ENCODE measurements at regions not wholly inside any gene's neighbourhood (a gene's known extent, or its start where the extent isn't known, plus 50 kb on each side); places are given as distances from the start of the nearest gene placed in this dataset.

GRCh38 chr9:28714188-28714587, 1140.9 kb upstream of the C9orf72 start:
- TF ChIP-seq HOXC10 (CRISPR knock-in tag; IDR thresholded peaks at IDR 0.05) (no peak), PRDM2 (tag by site-specific recombination; IDR thresholded peaks at IDR 0.05; ENCODE audit: borderline replicate concordance) (no peak), ZNF19 (tag by site-specific recombination; IDR thresholded peaks at IDR 0.05; ENCODE audit: low read depth) (no peak), ZNF555 (tag by site-specific recombination; conservative IDR thresholded peaks at IDR 0.05) (no peak), ZNF274 (IDR thresholded peaks at IDR 0.05; ENCODE audit: low read length) (no peak), ZNF274 (tag by site-specific recombination; IDR thresholded peaks at IDR 0.05; ENCODE audit: borderline replicate concordance) (no peak), ZNF335 (tag by site-specific recombination; conservative IDR thresholded peaks at IDR 0.05) (no peak), EGR2 (tag by site-specific recombination; IDR thresholded peaks at IDR 0.05; ENCODE audit: low read depth) (no peak), ZNF211 (tag by site-specific recombination; IDR thresholded peaks at IDR 0.05; ENCODE audit: low read depth) (no peak), PRDM10 (tag by site-specific recombination; IDR thresholded peaks at IDR 0.05) (no peak), ZNF626 (tag by site-specific recombination; IDR thresholded peaks at IDR 0.05) (no peak), GLIS2 (tag by site-specific recombination; IDR thresholded peaks at IDR 0.05) (no peak)
- TF ChIP-seq, protein P1, sequence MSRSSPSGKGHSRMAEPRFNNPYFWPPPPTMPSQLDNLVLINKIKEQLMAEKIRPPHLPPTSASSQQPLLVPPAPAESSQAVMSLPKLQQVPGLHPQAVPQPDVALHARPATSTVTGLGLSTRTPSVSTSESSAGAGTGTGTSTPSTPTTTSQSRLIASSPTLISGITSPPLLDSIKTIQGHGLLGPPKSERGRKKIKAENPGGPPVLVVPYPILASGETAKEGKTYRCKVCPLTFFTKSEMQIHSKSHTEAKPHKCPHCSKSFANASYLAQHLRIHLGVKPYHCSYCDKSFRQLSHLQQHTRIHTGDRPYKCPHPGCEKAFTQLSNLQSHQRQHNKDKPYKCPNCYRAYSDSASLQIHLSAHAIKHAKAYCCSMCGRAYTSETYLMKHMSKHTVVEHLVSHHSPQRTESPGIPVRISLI (tag by site-specific recombination; IDR thresholded peaks at IDR 0.05), result no peak
- TF ChIP-seq, protein P2, sequence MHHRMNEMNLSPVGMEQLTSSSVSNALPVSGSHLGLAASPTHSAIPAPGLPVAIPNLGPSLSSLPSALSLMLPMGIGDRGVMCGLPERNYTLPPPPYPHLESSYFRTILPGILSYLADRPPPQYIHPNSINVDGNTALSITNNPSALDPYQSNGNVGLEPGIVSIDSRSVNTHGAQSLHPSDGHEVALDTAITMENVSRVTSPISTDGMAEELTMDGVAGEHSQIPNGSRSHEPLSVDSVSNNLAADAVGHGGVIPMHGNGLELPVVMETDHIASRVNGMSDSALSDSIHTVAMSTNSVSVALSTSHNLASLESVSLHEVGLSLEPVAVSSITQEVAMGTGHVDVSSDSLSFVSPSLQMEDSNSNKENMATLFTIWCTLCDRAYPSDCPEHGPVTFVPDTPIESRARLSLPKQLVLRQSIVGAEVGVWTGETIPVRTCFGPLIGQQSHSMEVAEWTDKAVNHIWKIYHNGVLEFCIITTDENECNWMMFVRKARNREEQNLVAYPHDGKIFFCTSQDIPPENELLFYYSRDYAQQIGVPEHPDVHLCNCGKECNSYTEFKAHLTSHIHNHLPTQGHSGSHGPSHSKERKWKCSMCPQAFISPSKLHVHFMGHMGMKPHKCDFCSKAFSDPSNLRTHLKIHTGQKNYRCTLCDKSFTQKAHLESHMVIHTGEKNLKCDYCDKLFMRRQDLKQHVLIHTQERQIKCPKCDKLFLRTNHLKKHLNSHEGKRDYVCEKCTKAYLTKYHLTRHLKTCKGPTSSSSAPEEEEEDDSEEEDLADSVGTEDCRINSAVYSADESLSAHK (tag by site-specific recombination; IDR thresholded peaks at IDR 0.05), result no peak
- H3K27ac ChIP-seq (ENCODE audit: extremely low read depth, low read depth, low read length), result no peak overlapping the region
- H3K36me3 ChIP-seq (ENCODE audit: control insufficient read depth in 2 of 2, insufficient read depth in 1 of 2, low read length in 2 of 2), result no peaks in the 10 kb centered on the region
- no peak overlapping the region for H3K4me3 ChIP-seq (ENCODE audit: low read depth, low read length)
- H3K4me1 ChIP-seq (ENCODE audit: control insufficient read depth, insufficient read depth, low read length), result no peaks in the 10 kb centered on the region
- CTCF ChIA-PET, result no interaction called here
- no peaks in the 10 kb centered on the region for H3K9me3 ChIP-seq (ENCODE audit: control insufficient read depth, insufficient read depth, low read depth, low read length)
- POLR2A ChIA-PET, result no interaction called here

All from HEK293 (cell line).